ENCODE measurements at regions not wholly inside any gene's neighbourhood (a gene's known extent, or its start where the extent isn't known, plus 50 kb on each side); places are given as distances from the start of the nearest gene placed in this dataset.

DNA sequence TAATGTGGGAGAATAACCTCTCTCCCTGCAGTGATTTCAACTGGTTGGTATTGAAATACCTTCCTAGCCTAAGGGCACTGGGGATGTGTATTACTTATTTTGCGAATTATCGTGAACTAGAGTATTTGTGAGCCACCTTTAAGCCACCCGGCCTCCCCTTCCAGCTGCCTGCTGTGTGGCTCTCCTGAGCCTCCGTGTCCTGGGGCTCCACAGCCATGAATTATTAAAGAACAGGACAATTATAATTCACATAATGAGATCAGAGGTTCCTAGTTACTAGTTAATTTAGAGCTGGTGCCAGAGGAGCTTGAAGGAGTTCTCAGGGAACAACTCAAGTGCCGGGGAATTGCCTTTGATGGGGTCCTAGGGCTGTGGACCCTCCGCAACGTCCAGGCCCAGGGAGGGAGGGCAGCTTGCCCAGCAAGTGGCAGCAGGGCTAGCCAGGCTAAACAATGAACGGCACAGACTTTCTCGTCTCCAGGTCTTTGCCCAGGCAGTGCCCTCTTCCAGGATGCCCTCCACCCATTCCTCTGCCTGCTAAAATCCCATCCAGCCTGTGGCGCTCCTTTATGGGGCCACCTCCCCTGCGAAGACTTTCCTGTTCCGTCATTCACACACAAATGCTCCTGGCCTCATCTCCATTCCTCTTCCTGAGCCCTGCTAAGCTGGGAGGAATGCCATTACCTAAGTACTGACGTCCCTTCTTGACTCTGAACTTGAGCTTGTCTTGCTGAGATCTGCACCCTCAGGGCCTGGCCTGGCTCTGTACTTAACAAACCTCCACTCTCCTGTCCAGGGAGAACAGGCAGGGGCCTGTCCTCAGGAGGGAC, 91.5 kb downstream of the RTL6 start:
- TF ChIP-seq CTCF (IDR thresholded peaks at IDR 0.05; ENCODE audit: extremely low read depth, insufficient read depth, missing control alignments) = no peak
- in situ Hi-C loops (cut with MboI; ENCODE audit: low pct_unique_long_range_greater_than_20kb, low sequenced_read_pairs, unreplicated experiment) = no loop called here
- DNase-seq (ENCODE audit: low spot score) = no peak

DNA sequence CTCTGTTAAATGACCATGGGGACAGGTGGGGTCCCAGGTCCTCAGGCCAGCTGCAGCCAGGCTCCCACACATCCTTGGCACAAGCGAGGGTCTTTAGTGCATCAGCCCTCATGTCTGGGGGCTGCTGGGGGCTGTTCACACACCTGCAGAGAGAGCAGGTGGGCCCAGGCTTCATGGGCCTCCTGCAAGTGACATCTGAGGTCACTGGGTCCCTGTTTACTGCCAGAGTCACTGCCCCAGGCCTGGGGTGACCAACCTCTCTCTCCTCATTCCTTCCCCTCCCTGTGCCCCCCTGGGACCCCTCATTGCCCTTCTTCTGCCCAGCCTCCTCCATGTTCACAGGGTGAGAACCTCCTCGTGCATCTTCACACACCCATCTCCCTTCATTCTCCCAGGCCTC, 92.4 kb downstream of the RTL6 start:
- in situ Hi-C loops (cut with MboI; ENCODE audit: low pct_unique_long_range_greater_than_20kb, low sequenced_read_pairs, unreplicated experiment) = no loop called here
- DNase-seq (ENCODE audit: low spot score) = no peak
- TF ChIP-seq CTCF (IDR thresholded peaks at IDR 0.05; ENCODE audit: extremely low read depth, insufficient read depth, missing control alignments) = no peak

DNA sequence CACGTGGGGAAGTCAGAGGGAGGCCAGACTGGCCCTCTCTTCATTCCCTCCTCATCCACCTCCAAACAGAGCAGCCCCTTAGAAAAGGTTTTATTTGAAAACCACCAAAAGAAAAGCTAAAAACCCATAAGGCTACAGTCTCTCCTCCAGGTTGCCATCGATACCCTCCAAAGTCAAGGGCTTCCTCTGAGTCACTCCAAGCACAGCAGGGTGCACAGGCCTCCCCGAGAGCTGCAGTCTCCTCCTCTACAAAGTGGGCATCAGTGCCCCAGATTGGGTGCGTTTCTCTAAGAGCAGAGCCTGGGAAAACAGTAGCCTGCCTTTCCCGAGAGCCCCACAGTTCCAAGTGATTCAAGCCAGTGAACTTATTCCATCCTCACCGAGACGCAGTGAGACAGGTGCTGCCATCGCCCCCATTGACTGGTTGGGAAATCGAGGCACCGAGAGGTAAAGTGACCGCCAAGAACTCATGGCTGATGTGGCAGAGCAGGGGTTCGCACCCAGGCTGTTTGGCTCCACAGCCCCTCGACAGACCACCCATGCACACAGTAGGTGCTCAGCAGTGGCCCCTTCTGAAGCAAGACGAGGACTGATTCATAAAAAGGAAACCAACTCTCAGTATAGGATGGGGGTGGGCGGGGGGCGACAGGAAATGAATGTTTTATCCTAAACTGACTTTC, 91.7 kb upstream of the SHISAL1 start:
- no peak for DNase-seq (ENCODE audit: low spot score)
- no peak for TF ChIP-seq CTCF (IDR thresholded peaks at IDR 0.05; ENCODE audit: extremely low read depth, insufficient read depth, missing control alignments)
- in situ Hi-C loops (cut with MboI; ENCODE audit: low pct_unique_long_range_greater_than_20kb, low sequenced_read_pairs, unreplicated experiment) = no loop called here

GRCh38 chr22:44403602-44404329, 91.0 kb upstream of the SHISAL1 start:
- in situ Hi-C loops (cut with MboI; ENCODE audit: low pct_unique_long_range_greater_than_20kb, low sequenced_read_pairs, unreplicated experiment) = no loop called here
- no peak for TF ChIP-seq CTCF (IDR thresholded peaks at IDR 0.05; ENCODE audit: extremely low read depth, insufficient read depth, missing control alignments)
- DNase-seq (ENCODE audit: low spot score) = no peak

DNA sequence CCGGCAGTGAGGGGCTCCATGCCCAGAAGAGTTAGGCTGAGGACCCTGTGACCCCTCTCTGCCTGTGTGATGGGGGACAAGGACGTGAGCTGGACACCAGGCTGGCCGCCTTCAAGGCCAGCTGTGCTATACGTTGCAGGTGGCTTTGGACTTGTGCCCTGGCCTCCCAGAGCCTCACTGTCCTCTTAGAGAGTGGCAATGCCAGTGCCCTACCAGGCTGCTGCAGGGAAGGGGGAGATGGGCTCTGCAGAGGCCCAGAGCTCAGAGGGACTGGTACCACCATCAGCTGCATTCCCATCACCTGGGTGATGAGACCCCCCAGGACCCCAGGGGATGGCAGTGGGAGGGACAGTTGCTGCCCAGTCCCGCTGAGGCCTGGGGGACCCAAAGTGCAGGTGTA, 90.4 kb upstream of the SHISAL1 start:
- DNase-seq (ENCODE audit: low spot score) = no peak
- in situ Hi-C loops (cut with MboI; ENCODE audit: low pct_unique_long_range_greater_than_20kb, low sequenced_read_pairs, unreplicated experiment) = no loop called here
- TF ChIP-seq CTCF (IDR thresholded peaks at IDR 0.05; ENCODE audit: extremely low read depth, insufficient read depth, missing control alignments) = no peak

DNA sequence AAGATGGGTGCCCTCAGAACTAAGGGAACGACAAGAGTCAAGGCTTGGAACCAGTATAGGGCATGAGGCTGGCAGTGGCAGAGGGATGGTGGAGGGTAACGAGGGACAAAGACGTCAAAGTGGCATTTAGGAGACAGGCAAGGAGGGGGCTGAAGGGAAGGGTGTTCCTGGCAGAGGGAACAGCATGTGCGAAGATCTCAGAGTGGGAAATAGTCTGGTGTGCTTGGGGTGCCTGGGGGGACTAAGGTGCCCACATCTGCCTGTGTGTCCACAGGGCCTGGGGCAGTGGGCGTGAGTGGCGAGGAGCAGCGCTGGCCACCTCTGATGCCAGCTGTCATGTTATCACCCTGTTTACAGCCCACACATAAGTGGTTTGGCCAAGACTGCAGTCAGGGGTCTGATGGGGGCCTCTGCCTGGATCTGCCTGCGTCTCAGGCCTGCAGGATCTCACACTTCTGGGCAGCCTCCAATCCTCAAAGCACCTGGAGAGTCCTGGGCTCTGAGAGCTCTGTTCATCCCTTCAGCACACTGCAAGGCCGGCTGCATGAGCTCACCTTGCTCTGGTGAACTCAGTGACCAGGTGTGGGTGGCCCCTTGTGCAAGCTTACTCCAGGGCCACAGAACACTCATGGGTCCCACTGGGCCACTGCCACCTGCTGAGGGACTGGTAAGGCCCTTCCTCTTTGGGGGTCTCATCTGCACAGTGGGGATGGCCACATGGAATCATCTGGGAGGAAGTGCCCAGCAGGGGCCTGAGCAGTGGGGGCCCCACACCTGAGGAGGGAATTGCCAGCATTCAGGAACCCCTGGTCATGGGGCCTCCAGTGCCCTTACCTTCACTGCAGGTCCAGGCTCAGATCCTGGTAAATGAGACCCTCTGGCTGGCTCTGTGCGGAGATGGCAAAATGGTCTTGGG, 89.7 kb upstream of the SHISAL1 start:
- in situ Hi-C loops (cut with MboI; ENCODE audit: low pct_unique_long_range_greater_than_20kb, low sequenced_read_pairs, unreplicated experiment) = no loop called here
- no peak for DNase-seq (ENCODE audit: low spot score)
- no peak for TF ChIP-seq CTCF (IDR thresholded peaks at IDR 0.05; ENCODE audit: extremely low read depth, insufficient read depth, missing control alignments)
